Parathyroid adenoma (tissue), 2 donors: ENCODE measurements at regions not wholly inside any gene's neighbourhood (a gene's known extent, or its start where the extent isn't known, plus 50 kb on each side); places are given as distances from the start of the nearest gene placed in this dataset.

Experiments
- H2AFZ ChIP-seq: fragments of 300-600 bp; sonication (generic); one replicate; pipeline ENCODE4 v1.7.0; 2017; ENCODE audit warnings: antibody characterized with exemption, mild to moderate bottlenecking
- H3K27ac ChIP-seq: fragments of 300-600 bp; sonication (generic); one replicate; pipeline ENCODE4 v1.7.0; 2017
- H3K27me3 ChIP-seq: fragments of 300-600 bp; sonication (generic); one replicate; pipeline ENCODE4 v1.7.0; 2017; ENCODE audit warnings: low read length; ENCODE audit not compliant: control insufficient read depth, insufficient read depth
- H3K36me3 ChIP-seq: fragments of 300-600 bp; sonication (generic); one replicate; pipeline ENCODE4 v1.7.0; 2017; ENCODE audit warnings: low read length; ENCODE audit not compliant: control insufficient read depth, insufficient read depth
- H3K4me1 ChIP-seq: fragments of 300-600 bp; sonication (generic); one replicate; pipeline ENCODE4 v1.7.0; 2017; ENCODE audit warnings: control low read depth
- H3K4me2 ChIP-seq: fragments of 300-600 bp; sonication (generic); one replicate; pipeline ENCODE4 v1.7.0; 2017; ENCODE audit warnings: low read length
- H3K4me3 ChIP-seq: fragments of 300-600 bp; sonication (generic); one replicate; pipeline ENCODE4 v1.7.0; 2017; ENCODE audit warnings: low read depth, low read length
- H3K79me2 ChIP-seq: fragments of 300-600 bp; sonication (generic); one replicate; pipeline ENCODE4 v1.7.0; 2017; ENCODE audit warnings: control low read depth
- H3K9ac ChIP-seq: fragments of 300-600 bp; sonication (generic); one replicate; pipeline ENCODE4 v1.7.0; 2017; ENCODE audit warnings: mild to moderate bottlenecking
- H3K9me3 ChIP-seq: fragments of 300-600 bp; sonication (generic); one replicate; pipeline ENCODE4 v1.7.0; 2017; ENCODE audit warnings: low read length; ENCODE audit not compliant: control insufficient read depth
- CTCF ChIP-seq: fragments of 300-600 bp; sonication (generic); IDR thresholded peaks from one replicate; pipeline ENCODE4 v1.7.0; 2017; ENCODE audit warnings: antibody characterized with exemption, mild to moderate bottlenecking
- donor health status: primary hyperparathyroidism.

GRCh38 chr15:37165395-37165794 is 65.0 kb upstream of the MEIS2 start:
- Histone ChIP-seq H2AFZ (no peak overlapping the region), H3K9ac (no peak overlapping the region), H3K4me2 (no peak overlapping the region), H3K4me1 (no peaks in the 10 kb centered on the region), H3K79me2 (no peaks in the 10 kb centered on the region), H3K36me3 (no peaks in the 10 kb centered on the region), H3K9me3 (no peaks in the 10 kb centered on the region), H3K27me3 (no peaks in the 10 kb centered on the region), H3K27ac (no peak overlapping the region), H3K4me3 (no peak overlapping the region)
- TF ChIP-seq CTCF = no peak

DNA sequence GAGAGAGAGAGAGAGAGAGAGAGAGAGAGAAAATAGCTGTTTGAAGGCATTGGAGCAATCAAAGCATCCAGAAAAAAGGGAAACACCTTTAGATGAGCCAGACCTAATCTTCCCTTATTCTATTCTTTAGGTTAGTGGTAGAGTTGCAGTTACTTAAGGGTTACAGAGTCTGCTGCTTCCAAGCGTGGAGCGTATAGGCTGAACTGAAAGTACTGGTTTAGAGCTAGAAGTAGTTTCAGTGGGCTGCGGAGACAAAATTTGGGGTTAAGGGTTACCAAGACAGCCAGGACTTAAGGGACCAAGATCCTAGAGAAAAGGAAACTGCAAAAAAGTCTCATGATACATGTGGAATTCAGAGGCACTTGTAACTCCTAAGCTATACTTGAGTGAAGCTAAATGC is 66.1 kb upstream of the MEIS2 start:
- Histone ChIP-seq H3K4me1 (no peaks in the 10 kb centered on the region), H2AFZ (no peak overlapping the region), H3K9ac (no peak overlapping the region), H3K4me3 (no peak overlapping the region), H3K4me2 (no peak overlapping the region), H3K36me3 (no peaks in the 10 kb centered on the region), H3K27ac (no peak overlapping the region), H3K9me3 (no peaks in the 10 kb centered on the region), H3K27me3 (no peaks in the 10 kb centered on the region), H3K79me2 (no peaks in the 10 kb centered on the region)
- TF ChIP-seq CTCF = no peak

- Histone ChIP-seq H3K4me1 (no peaks in the 10 kb centered on the region), H3K9me3 (no peaks in the 10 kb centered on the region), H3K36me3 (no peaks in the 10 kb centered on the region), H3K4me2 (no peak overlapping the region), H3K27me3 (no peaks in the 10 kb centered on the region), H3K4me3 (no peak overlapping the region), H3K9ac (no peak overlapping the region), H2AFZ (no peak overlapping the region), H3K27ac (no peak overlapping the region), H3K79me2 (no peaks in the 10 kb centered on the region)
- no peak for TF ChIP-seq CTCF
Measured at GRCh38 chr15:37181339-37181738, 81.0 kb upstream of the MEIS2 start.

GRCh38 chr15:37199545-37199944 is 99.2 kb upstream of the MEIS2 start:
- Histone ChIP-seq H3K36me3 (no peaks in the 10 kb centered on the region), H2AFZ (no peak overlapping the region), H3K4me2 (no peak overlapping the region), H3K4me1 (no peaks in the 10 kb centered on the region), H3K4me3 (no peak overlapping the region), H3K27me3 (no peaks in the 10 kb centered on the region), H3K9me3 (no peaks in the 10 kb centered on the region), H3K79me2 (no peaks in the 10 kb centered on the region), H3K9ac (no peak overlapping the region), H3K27ac (no peak overlapping the region)
- TF ChIP-seq CTCF = no peak

DNA sequence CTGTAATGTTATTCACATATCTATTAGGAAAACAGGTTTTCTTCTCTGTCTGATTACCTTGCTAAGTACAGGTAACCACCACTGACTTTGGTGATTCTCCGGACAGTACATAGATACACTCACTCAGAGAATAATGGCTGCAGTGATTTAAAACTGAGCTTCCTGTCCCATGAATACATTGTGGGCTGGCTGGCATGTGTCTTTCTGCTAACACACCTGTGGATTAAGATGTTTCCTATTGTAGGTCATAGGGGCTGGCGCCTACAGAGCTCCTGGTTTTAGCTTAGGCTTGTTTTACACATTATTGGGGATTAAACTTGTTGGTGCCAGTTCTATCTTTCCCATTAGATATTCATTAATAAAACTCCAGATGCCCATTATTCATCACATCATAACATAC is 102.7 kb upstream of the MEIS2 start:
- H3K79me2 ChIP-seq = no peaks in the 10 kb centered on the region
- no peak overlapping the region for H2AFZ ChIP-seq
- no peaks in the 10 kb centered on the region for H3K4me1 ChIP-seq
- H3K9me3 ChIP-seq = no peaks in the 10 kb centered on the region
- no peak overlapping the region for H3K4me3 ChIP-seq
- no peak overlapping the region for H3K4me2 ChIP-seq
- TF ChIP-seq CTCF = no peak
- H3K27me3 ChIP-seq = no peaks in the 10 kb centered on the region
- no peak overlapping the region for H3K27ac ChIP-seq
- no peaks in the 10 kb centered on the region for H3K36me3 ChIP-seq
- H3K9ac ChIP-seq = no peak overlapping the region
